B cell (primary cell): ENCODE measurements at regions not wholly inside any gene's neighbourhood (a gene's known extent, or its start where the extent isn't known, plus 50 kb on each side); places are given as distances from the start of the nearest gene placed in this dataset.

Experiments used
- ATAC-seq: fragments of 200-7000 bp; cut with Tn5 transposase; one replicate; pipeline ENCODE4 v1.10.0; 2021; ENCODE audit warnings: low read depth, mild to moderate bottlenecking, moderate number of reproducible peaks, moderate library complexity
- CTCF ChIA-PET: fragments of 350-600 bp; sonication (Branson Sonifier 250); formaldehyde crosslinking; loops from one replicate; lab custom pipeline; 2021; ENCODE audit warnings: antibody characterized with exemption, inconsistent platforms; lab: Charles Lee
- POLR2A ChIA-PET: fragments of 350-600 bp; sonication (Branson Sonifier 250); formaldehyde crosslinking; loops from one replicate; lab custom pipeline; 2021; ENCODE audit warnings: antibody characterized with exemption; lab: Charles Lee
- DNase-seq: peaks from one replicate; pipeline ENCODE4 v3.0.0; 2013
- H2AFZ ChIP-seq: 2 replicates; pipeline ENCODE4 v1.6.1; 2012; ENCODE audit warnings: mild to moderate bottlenecking, low read depth, low read length; ENCODE audit not compliant: insufficient read depth, poor library complexity, severe bottlenecking
- H3K27ac ChIP-seq, 2 donors: 1 replicate in 1 of 2; 2 replicates in 1 of 2; pipeline ENCODE4 v1.5.1; 2012 to 2013; ENCODE audit warnings: low read length in 2 of 2, mild to moderate bottlenecking in 2 of 2, moderate library complexity in 1 of 2
- H3K27me3 ChIP-seq, 4 experiments: fragments of 200-600 bp in 1 of 4; sonication (generic) in 1 of 4; replicated peaks in 1 of 4; 1 replicate in 2 of 4; 2 replicates in 2 of 4; pipeline versions ENCODE4 v1.6.1 to v1.7.0; 2013 to 2016; ENCODE audit warnings: low read length in 3 of 4, mild to moderate bottlenecking in 2 of 4, mixed read lengths in 1 of 4, moderate library complexity in 1 of 4; ENCODE audit not compliant: insufficient read depth in 4 of 4, control insufficient read depth in 3 of 4; ENCODE audit errors: control extremely low read depth in 1 of 4
- H3K36me3 ChIP-seq, 2 experiments: replicated peaks in 1 of 2; 1 replicate in 1 of 2; 2 replicates in 1 of 2; pipeline versions ENCODE4 v1.6.1 to v1.7.1; 2013; ENCODE audit warnings: low read length in 1 of 2; ENCODE audit not compliant: insufficient read depth in 2 of 2, control insufficient read depth in 1 of 2; ENCODE audit errors: control extremely low read depth in 1 of 2, extremely low read depth in 1 of 2
- H3K4me1 ChIP-seq, 2 donors: fragments of 200-600 bp in 1 of 2; sonication (generic) in 1 of 2; 1 replicate in 1 of 2; 2 replicates in 1 of 2; pipeline versions ENCODE4 v1.5.1 to v1.6.1; 2013 to 2017; ENCODE audit warnings: low read length in 2 of 2; ENCODE audit not compliant: control insufficient read depth in 2 of 2, insufficient read depth in 2 of 2
- H3K4me2 ChIP-seq: replicated peaks from 2 replicates; pipeline ENCODE3; 2012; ENCODE audit warnings: mild to moderate bottlenecking, low read depth, low read length; ENCODE audit not compliant: poor library complexity, severe bottlenecking
- H3K4me3 ChIP-seq, 5 experiments: fragments of 200-600 bp in 1 of 5; sonication (generic) in 1 of 5; 1 replicate in 3 of 5; 2 replicates in 2 of 5; pipeline versions ENCODE4 v1.5.1 to v1.7.0; 2011 to 2016; ENCODE audit warnings: low read length in 4 of 5, mild to moderate bottlenecking in 4 of 5, low read depth in 2 of 5, control low read depth in 1 of 5, moderate library complexity in 1 of 5; ENCODE audit not compliant: insufficient read depth in 1 of 5; ENCODE audit errors: control extremely low read depth in 1 of 5, extremely low read depth in 1 of 5
- H3K79me2 ChIP-seq: fragments of 200-600 bp; sonication (generic); one replicate; pipeline ENCODE4 v1.6.0; 2016; ENCODE audit warnings: low read length; ENCODE audit not compliant: control insufficient read depth, insufficient read depth
- H3K9ac ChIP-seq: fragments of 200-600 bp; sonication (generic); 2 replicates; pipeline ENCODE4 v1.6.1; 2017; ENCODE audit warnings: mild to moderate bottlenecking, low read length, moderate library complexity
- H3K9me3 ChIP-seq, 3 donors: one replicate each; pipeline versions ENCODE4 v1.6.1 to v1.7.1; 2013; ENCODE audit warnings: low read length in 2 of 3; ENCODE audit not compliant: control insufficient read depth in 2 of 3, insufficient read depth in 1 of 3; ENCODE audit errors: control extremely low read depth in 1 of 3
- H4K20me1 ChIP-seq: 2 replicates; pipeline ENCODE4 v1.6.0; 2012; ENCODE audit warnings: mild to moderate bottlenecking, low read length; ENCODE audit not compliant: insufficient read depth, control insufficient read depth, poor library complexity, severe bottlenecking
- H3K27ac Mint-ChIP-seq: one replicate; pipeline ENCODE4 v1.8.0; 2021; ENCODE audit warnings: mixed read lengths
- H3K27me3 Mint-ChIP-seq: one replicate; pipeline ENCODE4 v1.8.0; 2021; ENCODE audit warnings: mixed read lengths
- H3K4me1 Mint-ChIP-seq: one replicate; pipeline ENCODE4 v1.8.0; 2021; ENCODE audit warnings: mixed read lengths
- H3K4me3 Mint-ChIP-seq: one replicate; pipeline ENCODE4 v1.8.0; 2021; ENCODE audit warnings: mixed read lengths
- H3K9me3 Mint-ChIP-seq: one replicate; pipeline ENCODE4 v1.8.0; 2022; ENCODE audit warnings: mixed read lengths; ENCODE audit not compliant: insufficient read depth
- EZH2 ChIP-seq: IDR thresholded peaks from 2 replicates; pipeline ENCODE4 v1.6.1; 2012; ENCODE audit warnings: borderline replicate concordance, low read depth, mild to moderate bottlenecking, moderate library complexity, low read length; ENCODE audit not compliant: insufficient read depth, poor library complexity, severe bottlenecking
- WGBS: methylation state at CpG from one replicate; pipeline ENCODE4 v1.1.5; 2013; ENCODE audit warnings: missing lambda C conversion rate; ENCODE audit not compliant: insufficient coverage; 5-methylcytosine and 5-hydroxymethylcytosine counted together
- intact Hi-C: fragments of 100-400 bp; cut with micrococcal nuclease; formaldehyde crosslinking; loops from one replicate; pipeline ENCODE4 v1.10.0; 2022
- TF ChIP-seq, protein P1 (sequence below): fragments of 200-600 bp; IDR thresholded peaks from one replicate; pipeline ENCODE4 v1.8.0; 2022; ENCODE audit warnings: antibody characterized with exemption, mild to moderate bottlenecking

DNA sequence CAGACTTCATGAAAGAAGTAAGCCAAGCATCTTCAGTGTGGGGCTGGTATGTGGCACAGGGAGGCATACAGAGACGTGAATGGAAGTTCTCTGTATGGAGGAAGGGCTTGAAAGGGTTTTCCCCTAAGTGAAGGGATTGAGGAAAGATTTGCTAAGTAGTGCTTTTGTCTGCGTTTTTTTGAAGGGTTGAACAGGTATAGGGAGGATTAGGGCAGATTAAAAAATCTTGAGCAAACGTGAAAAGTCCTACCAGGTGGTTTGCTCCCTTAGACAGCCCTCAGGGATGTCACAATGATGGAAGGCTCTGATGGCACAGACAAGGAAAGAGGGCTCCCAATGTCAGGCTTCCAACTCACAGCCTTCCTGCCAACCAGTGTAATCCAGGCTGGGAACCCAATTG, 181.7 kb upstream of the TAB2 start:
- no peaks in the 10 kb centered on the region for H3K27me3 ChIP-seq
- H3K9ac ChIP-seq = no peak overlapping the region
- TF ChIP-seq, protein P1, sequence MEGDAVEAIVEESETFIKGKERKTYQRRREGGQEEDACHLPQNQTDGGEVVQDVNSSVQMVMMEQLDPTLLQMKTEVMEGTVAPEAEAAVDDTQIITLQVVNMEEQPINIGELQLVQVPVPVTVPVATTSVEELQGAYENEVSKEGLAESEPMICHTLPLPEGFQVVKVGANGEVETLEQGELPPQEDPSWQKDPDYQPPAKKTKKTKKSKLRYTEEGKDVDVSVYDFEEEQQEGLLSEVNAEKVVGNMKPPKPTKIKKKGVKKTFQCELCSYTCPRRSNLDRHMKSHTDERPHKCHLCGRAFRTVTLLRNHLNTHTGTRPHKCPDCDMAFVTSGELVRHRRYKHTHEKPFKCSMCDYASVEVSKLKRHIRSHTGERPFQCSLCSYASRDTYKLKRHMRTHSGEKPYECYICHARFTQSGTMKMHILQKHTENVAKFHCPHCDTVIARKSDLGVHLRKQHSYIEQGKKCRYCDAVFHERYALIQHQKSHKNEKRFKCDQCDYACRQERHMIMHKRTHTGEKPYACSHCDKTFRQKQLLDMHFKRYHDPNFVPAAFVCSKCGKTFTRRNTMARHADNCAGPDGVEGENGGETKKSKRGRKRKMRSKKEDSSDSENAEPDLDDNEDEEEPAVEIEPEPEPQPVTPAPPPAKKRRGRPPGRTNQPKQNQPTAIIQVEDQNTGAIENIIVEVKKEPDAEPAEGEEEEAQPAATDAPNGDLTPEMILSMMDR = no peak
- TF ChIP-seq EZH2 = no peak
- DNase-seq (no peak), ATAC-seq (no peak)
- no peaks in the 10 kb centered on the region for H4K20me1 ChIP-seq
- no peaks in the 10 kb centered on the region for H3K9me3 ChIP-seq
- no peak overlapping the region for H3K4me2 ChIP-seq
- peaks cover 9 to 12% of the 10 kb centered on the region in 2 donors for H3K4me1 ChIP-seq
- H3K27ac Mint-ChIP-seq = no peak overlapping the region
- no peak overlapping the region for H3K4me3 Mint-ChIP-seq
- H2AFZ ChIP-seq = no peak overlapping the region
- POLR2A ChIA-PET = no interaction called here
- whole genome bisulfite sequencing = 92% methylated on average over 2 of the region's 3 CpGs
- CTCF ChIA-PET = no interaction called here
- no peak overlapping the region for H3K4me3 ChIP-seq
- intact Hi-C loops = no loop called here
- H3K27me3 Mint-ChIP-seq = peaks cover 3% of the 10 kb centered on the region
- no peaks in the 10 kb centered on the region for H3K9me3 Mint-ChIP-seq
- H3K27ac ChIP-seq = no peak overlapping the region
- peaks cover 13% of the 10 kb centered on the region for H3K4me1 Mint-ChIP-seq
- H3K79me2 ChIP-seq = no peaks in the 10 kb centered on the region
- H3K36me3 ChIP-seq = no peaks in the 10 kb centered on the region

DNA sequence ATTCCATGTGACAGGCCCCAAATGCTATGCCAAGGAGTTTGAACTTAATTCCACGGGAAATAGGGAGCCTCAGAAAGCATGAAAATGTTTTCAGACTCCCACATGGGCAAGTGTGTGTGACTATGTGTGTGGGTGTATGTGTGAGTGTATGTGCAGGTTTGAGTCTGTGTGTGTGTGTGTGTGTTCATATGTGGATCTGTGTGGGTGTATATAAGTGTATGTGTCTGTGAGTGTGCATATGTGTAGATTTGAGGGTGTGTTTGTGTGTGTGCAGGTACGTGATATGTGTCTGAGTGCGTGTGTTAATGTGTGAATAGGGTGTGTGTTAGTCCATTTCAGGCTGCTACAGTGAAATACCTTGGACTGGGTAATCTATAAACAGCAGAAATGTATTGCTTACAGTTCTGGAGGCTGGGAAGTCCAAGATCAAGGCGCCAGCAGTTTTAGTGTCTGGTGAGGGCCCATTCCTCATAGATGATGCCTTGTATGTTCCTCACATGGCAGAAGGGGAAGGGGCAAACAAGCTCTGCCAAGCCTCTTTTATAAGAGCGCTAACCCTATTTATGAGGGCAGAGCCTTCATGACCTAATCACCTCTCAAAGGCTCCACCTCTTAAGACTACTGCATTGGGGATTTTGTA, 181.1 kb upstream of the TAB2 start:
- Histone ChIP-seq H3K4me1 (peaks cover 9 to 15% of the 10 kb centered on the region in 2 donors), H3K9me3 (no peaks in the 10 kb centered on the region), H3K27me3 (no peaks in the 10 kb centered on the region), H3K4me2 (no peak overlapping the region), H3K9ac (no peak overlapping the region), H2AFZ (no peak overlapping the region), H3K27ac (no peak overlapping the region), H3K79me2 (no peaks in the 10 kb centered on the region), H3K4me3 (no peak overlapping the region), H3K36me3 (no peaks in the 10 kb centered on the region), H4K20me1 (no peaks in the 10 kb centered on the region)
- no peak overlapping the region for H3K4me3 Mint-ChIP-seq
- intact Hi-C loops = no loop called here
- TF ChIP-seq EZH2 = no peak
- TF ChIP-seq, protein P1 = no peak
- H3K27me3 Mint-ChIP-seq = peaks cover 3% of the 10 kb centered on the region
- WGBS = 55% methylated on average over 5 of the region's 5 CpGs
- DNase-seq (no peak), ATAC-seq (no peak)
- H3K27ac Mint-ChIP-seq = no peak overlapping the region
- H3K4me1 Mint-ChIP-seq = peaks cover 17% of the 10 kb centered on the region
- ChIA-PET CTCF (interaction anchor here (0.9 kb wide), 1 partner anchor 295 kb away, joined by 3 read pairs; no protein-coding TSS in a partner anchor), POLR2A (no interaction called here)
- H3K9me3 Mint-ChIP-seq = no peaks in the 10 kb centered on the region
